ENCODE measurements at regions not wholly inside any gene's neighbourhood (a gene's known extent, or its start where the extent isn't known, plus 50 kb on each side); places are given as distances from the start of the nearest gene placed in this dataset.

- no peak for TF ChIP-seq CTCF (IDR thresholded peaks at IDR 0.05)
- TF ChIP-seq POLR2A (IDR thresholded peaks at IDR 0.05), result no peak
- no peak for TF ChIP-seq EP300 (IDR thresholded peaks at IDR 0.05)
- H3K4me1 ChIP-seq, result no peaks in the 10 kb centered on the region
- no peak for DNase-seq (ENCODE audit: low spot score in 2 of 2)
- H3K36me3 ChIP-seq, result no peaks in the 10 kb centered on the region
- H3K27me3 ChIP-seq, result no peaks in the 10 kb centered on the region
- WGBS, 2 donors, result 71 to 77% methylated on average over 5 of the region's 5 CpGs
- no peaks in the 10 kb centered on the region for H3K9me3 ChIP-seq
- no peak overlapping the region for H3K27ac ChIP-seq
- H3K4me3 ChIP-seq, result no peak overlapping the region
Measured at GRCh38 chr2:219929835-219930234, 302.4 kb downstream of the SLC4A3 start.

DNA sequence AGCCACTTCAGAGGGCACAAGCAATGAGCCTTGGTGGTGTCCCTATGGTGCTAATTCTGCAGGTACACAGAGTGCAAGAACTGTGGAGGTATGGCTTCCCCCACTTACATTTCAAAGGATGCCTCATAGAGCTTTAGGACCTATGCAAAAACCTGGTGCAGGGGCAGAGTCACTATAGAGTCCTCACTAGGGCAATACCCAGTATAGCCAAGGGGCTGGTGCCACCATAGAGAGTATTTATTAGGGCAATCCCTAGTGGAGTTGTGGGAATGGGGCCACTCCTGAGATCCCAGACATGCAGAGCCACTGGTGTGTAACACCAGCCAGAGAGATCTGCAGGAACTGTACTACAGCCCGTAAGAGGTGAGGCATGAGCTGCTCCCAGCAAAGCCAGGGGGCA, 312.2 kb downstream of the SLC4A3 start:
- no peak for DNase-seq (ENCODE audit: low spot score in 2 of 2)
- TF ChIP-seq CTCF (IDR thresholded peaks at IDR 0.05) (no peak), POLR2A (IDR thresholded peaks at IDR 0.05) (no peak), EP300 (IDR thresholded peaks at IDR 0.05) (no peak)
- Histone ChIP-seq H3K4me3 (no peak overlapping the region), H3K4me1 (no peaks in the 10 kb centered on the region), H3K36me3 (no peaks in the 10 kb centered on the region), H3K27ac (no peak overlapping the region), H3K27me3 (no peaks in the 10 kb centered on the region), H3K9me3 (no peaks in the 10 kb centered on the region)
- 90 to 100% methylated on average over 1 of the region's 1 CpG for WGBS, 2 donors

DNA sequence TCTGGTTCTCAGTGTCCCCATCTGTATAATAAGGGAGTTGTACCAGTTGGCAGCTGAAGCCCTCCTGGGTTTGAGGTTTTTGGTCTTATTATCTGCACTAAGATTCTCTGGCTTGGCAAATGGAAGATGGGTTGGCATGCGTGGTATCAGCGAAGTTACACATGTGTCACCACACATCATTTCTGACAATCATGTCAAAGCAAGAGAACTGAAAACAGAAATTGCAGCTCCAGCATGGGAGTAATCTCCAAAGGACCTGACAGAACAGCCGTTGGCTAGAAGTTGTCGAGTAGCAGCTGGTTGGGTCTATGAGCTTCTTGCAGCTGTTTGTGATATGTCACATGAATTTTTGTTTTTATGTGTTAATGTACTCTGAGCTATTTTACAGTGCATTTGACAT, 317.4 kb downstream of the SLC4A3 start:
- TF ChIP-seq POLR2A (IDR thresholded peaks at IDR 0.05), result no peak
- no peak for TF ChIP-seq EP300 (IDR thresholded peaks at IDR 0.05)
- no peak for TF ChIP-seq CTCF (IDR thresholded peaks at IDR 0.05)
- Histone ChIP-seq H3K4me3 (no peak overlapping the region), H3K27ac (no peak overlapping the region), H3K36me3 (no peaks in the 10 kb centered on the region), H3K27me3 (no peaks in the 10 kb centered on the region), H3K4me1 (no peaks in the 10 kb centered on the region), H3K9me3 (no peaks in the 10 kb centered on the region)
- no peak for DNase-seq (ENCODE audit: low spot score in 2 of 2)
- 87 to 94% methylated on average over 4 of the region's 4 CpGs for WGBS, 2 donors

DNA sequence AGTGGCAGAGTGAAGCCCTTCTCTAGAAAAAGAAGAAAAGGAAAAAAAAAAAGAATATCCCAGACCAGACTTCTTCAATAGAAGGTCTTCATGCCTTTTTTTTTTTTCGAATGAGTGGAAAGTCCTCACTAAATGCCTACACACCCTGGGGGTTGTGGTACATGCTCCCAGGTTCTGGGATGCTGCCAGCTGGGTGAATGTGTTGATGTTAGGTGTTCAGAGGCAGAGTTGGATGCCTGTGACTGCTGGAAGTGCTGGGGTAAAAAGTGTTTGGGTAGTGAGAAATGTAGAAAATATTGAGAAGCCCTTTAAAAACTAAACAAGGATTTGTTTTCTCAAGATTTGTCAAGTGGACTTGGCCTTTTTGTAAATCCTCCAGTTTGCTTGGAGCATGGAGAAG, 318.6 kb downstream of the SLC4A3 start:
- no peak overlapping the region for H3K4me3 ChIP-seq
- no peaks in the 10 kb centered on the region for H3K36me3 ChIP-seq
- H3K9me3 ChIP-seq, result no peaks in the 10 kb centered on the region
- no peak for TF ChIP-seq CTCF (IDR thresholded peaks at IDR 0.05)
- no peak for TF ChIP-seq EP300 (IDR thresholded peaks at IDR 0.05)
- TF ChIP-seq POLR2A (IDR thresholded peaks at IDR 0.05), result no peak
- 66 to 73% methylated on average over 1 of the region's 1 CpG for WGBS, 2 donors
- H3K27ac ChIP-seq, result no peak overlapping the region
- H3K4me1 ChIP-seq, result no peaks in the 10 kb centered on the region
- H3K27me3 ChIP-seq, result no peaks in the 10 kb centered on the region
- no peak for DNase-seq (ENCODE audit: low spot score in 2 of 2)

DNA sequence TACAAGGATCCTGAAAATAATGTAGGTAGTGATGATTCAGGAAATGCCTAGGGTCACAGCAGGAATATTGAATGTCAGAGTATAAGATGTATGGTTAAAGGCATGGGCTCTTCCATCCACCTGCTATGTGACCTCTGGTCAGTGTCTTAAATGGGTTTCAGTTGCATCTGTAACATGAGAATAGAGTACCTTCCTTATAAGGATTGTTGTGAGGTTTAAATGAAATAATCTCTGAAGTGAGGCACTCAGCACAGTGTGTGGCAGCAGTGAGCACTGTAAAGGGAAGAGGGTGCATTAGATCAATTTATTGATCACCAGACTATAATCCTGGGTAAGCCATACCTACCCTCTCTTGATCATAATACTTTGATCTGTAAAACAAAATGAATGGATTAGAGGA, 319.1 kb downstream of the SLC4A3 start:
- Histone ChIP-seq H3K27ac (no peak overlapping the region), H3K4me1 (no peaks in the 10 kb centered on the region), H3K4me3 (no peak overlapping the region), H3K36me3 (no peaks in the 10 kb centered on the region), H3K27me3 (no peaks in the 10 kb centered on the region), H3K9me3 (no peaks in the 10 kb centered on the region)
- TF ChIP-seq POLR2A (IDR thresholded peaks at IDR 0.05) (no peak), EP300 (IDR thresholded peaks at IDR 0.05) (no peak), CTCF (IDR thresholded peaks at IDR 0.05) (no peak)
- DNase-seq (ENCODE audit: low spot score in 2 of 2), result no peak
